Fibroblast of lung (primary cell): ENCODE measurements at regions not wholly inside any gene's neighbourhood (a gene's known extent, or its start where the extent isn't known, plus 50 kb on each side); places are given as distances from the start of the nearest gene placed in this dataset.

ENCODE experiments used
- CTCF ChIP-seq, 2 donors: IDR thresholded peaks in 1 of 2; conservative IDR thresholded peaks in 1 of 2; 1 replicate in 1 of 2; 2 replicates in 1 of 2; pipeline ENCODE4 v1.5.1; 2011 to 2012; ENCODE audit warnings: low read length in 2 of 2, control low read depth in 1 of 2, inconsistent platforms in 1 of 2, low read depth in 1 of 2, mild to moderate bottlenecking in 1 of 2
- EZH2 ChIP-seq: IDR thresholded peaks from 2 replicates; pipeline ENCODE4 v1.5.1; 2012; ENCODE audit warnings: low read length, control low read depth, mild to moderate bottlenecking; ENCODE audit errors: missing control alignments

DNA sequence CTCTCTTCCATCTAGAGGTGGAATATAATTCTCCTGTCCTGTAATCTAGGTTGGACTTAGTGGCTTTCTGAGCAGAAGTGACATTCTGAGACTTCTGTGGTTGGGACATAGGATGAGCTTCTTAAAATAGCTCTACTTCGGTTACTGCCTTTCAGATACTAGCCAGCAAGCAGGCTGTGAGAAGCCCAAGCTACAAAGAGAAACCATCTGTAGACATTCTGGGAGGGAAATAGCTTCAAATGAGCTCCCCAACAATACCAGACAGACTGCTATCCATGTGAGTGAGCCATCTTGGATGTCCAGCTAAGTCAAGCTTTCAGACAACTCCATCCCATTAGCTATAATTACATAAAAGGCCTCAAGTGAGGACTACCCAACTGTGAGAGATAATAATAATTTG is 568.9 kb downstream of the DMRTA1 start:
- TF ChIP-seq CTCF (conservative IDR thresholded peaks at IDR 0.05 in 1 of 2, IDR thresholded peaks at IDR 0.05 in 1 of 2; ENCODE audit: low read depth in 1 of 2, low read length in 2 of 2) (no peak), EZH2 (no peak)
